DND-41 (cell line): ENCODE measurements at regions not wholly inside any gene's neighbourhood (a gene's known extent, or its start where the extent isn't known, plus 50 kb on each side); places are given as distances from the start of the nearest gene placed in this dataset.

Source experiments
- ATAC-seq: fragments of 200-7000 bp; cut with Tn5 transposase; 3 replicates; pipeline ENCODE4 v1.9.1; 2021; ENCODE audit warnings: low read depth; ENCODE audit not compliant: insufficient read depth
- DNase-seq: peaks from one replicate; pipeline ENCODE4 v3.0.0-alpha.2; 2020
- H2AFZ ChIP-seq: 2 replicates; pipeline ENCODE4 v1.6.0; 2012; ENCODE audit warnings: low read depth, low read length
- H3K27ac ChIP-seq: 2 replicates; pipeline ENCODE4 v1.5.1; 2012; ENCODE audit warnings: low read length, inconsistent platforms
- H3K27me3 ChIP-seq: fragments of 200-600 bp; sonication (generic); 2 replicates; pipeline ENCODE4 v1.6.0; 2012; ENCODE audit warnings: low read length, mild to moderate bottlenecking, inconsistent platforms; ENCODE audit not compliant: insufficient read depth, poor library complexity
- H3K36me3 ChIP-seq: 2 replicates; pipeline ENCODE4 v1.5.1; 2012; ENCODE audit warnings: low read length, inconsistent platforms; ENCODE audit not compliant: insufficient read depth
- H3K4me1 ChIP-seq: 2 replicates; pipeline ENCODE4 v1.5.1; 2012; ENCODE audit warnings: mild to moderate bottlenecking, low read length; ENCODE audit not compliant: insufficient read depth
- H3K4me2 ChIP-seq: 2 replicates; pipeline ENCODE4 v1.6.0; 2012; ENCODE audit warnings: mild to moderate bottlenecking, moderate library complexity, low read length, inconsistent platforms; ENCODE audit not compliant: insufficient read depth
- H3K4me3 ChIP-seq, 2 experiments: fragments of 200-600 bp in 1 of 2; shearing (Covaris generic) in 1 of 2; 2 replicates each; pipeline ENCODE4 v1.5.1; 2012 to 2016; ENCODE audit warnings: inconsistent platforms in 2 of 2, low read length in 2 of 2, mild to moderate bottlenecking in 2 of 2, low read depth in 1 of 2, moderate library complexity in 1 of 2
- H3K79me2 ChIP-seq: 2 replicates; pipeline ENCODE4 v1.6.0; 2012; ENCODE audit warnings: low read length, inconsistent platforms; ENCODE audit not compliant: insufficient read depth
- H3K9ac ChIP-seq: 2 replicates; pipeline ENCODE4 v1.6.0; 2012; ENCODE audit warnings: low read depth, mild to moderate bottlenecking, inconsistent platforms, low read length, moderate library complexity
- H3K9me3 ChIP-seq: 2 replicates; pipeline ENCODE4 v1.5.1; 2012; ENCODE audit warnings: low read length, moderate library complexity, mild to moderate bottlenecking, inconsistent platforms; ENCODE audit not compliant: insufficient read depth, severe bottlenecking
- H4K20me1 ChIP-seq: 2 replicates; pipeline ENCODE4 v1.6.0; 2012; ENCODE audit warnings: low read length; ENCODE audit not compliant: insufficient read depth
- EZH2 ChIP-seq: IDR thresholded peaks from 3 replicates; pipeline ENCODE4 v1.6.1; 2012; ENCODE audit warnings: borderline replicate concordance, low read depth, mild to moderate bottlenecking, moderate library complexity, low read length, inconsistent platforms; ENCODE audit not compliant: severe bottlenecking
- TF ChIP-seq, protein P1 (sequence below): IDR thresholded peaks from 2 replicates; pipeline ENCODE4 v1.5.1; 2012; ENCODE audit warnings: borderline replicate concordance, low read length, moderate library complexity, mild to moderate bottlenecking; ENCODE audit not compliant: poor library complexity, severe bottlenecking; ENCODE audit errors: extremely low read depth

DNA sequence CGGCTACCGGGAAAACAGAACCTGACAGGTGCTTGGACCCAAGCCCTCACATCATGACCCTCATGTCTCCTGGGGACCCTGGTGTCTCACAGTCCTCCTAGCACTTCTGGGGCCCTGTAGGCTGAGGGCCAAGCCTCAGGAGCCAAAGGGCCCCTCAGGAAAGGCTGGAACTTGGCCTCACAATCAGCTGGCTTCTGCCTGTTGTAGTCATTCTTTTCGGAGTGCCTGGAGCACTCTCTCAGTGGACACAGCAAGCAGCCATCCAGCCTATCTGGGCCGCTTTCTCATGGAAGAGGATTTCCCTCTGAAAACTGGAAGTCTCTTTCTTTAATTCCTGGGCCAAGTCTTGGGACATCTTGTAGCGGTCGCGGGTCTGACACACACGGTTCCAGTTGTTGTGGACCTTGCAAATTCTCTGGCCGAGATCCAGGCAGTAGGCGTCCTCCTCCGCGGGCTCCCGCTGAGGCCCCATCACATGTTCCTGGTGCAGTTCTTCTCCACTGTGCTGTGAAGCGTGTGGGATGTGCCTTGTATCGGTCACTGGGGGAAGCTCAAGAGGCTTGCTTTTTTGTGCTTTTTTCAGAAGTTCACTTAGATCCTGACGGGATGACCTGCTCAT lies 169.3 kb downstream of the EMP1 start:
- no peaks in the 10 kb centered on the region for H3K9me3 ChIP-seq
- H3K27ac ChIP-seq, result no peak overlapping the region
- DNase-seq, result no peak
- H3K9ac ChIP-seq, result no peak overlapping the region
- H3K4me3 ChIP-seq, result no peak overlapping the region
- no peak overlapping the region for H2AFZ ChIP-seq
- no peaks in the 10 kb centered on the region for H3K4me1 ChIP-seq
- no peaks in the 10 kb centered on the region for H4K20me1 ChIP-seq
- no peaks in the 10 kb centered on the region for H3K79me2 ChIP-seq
- no peak for TF ChIP-seq EZH2
- TF ChIP-seq, protein P1, sequence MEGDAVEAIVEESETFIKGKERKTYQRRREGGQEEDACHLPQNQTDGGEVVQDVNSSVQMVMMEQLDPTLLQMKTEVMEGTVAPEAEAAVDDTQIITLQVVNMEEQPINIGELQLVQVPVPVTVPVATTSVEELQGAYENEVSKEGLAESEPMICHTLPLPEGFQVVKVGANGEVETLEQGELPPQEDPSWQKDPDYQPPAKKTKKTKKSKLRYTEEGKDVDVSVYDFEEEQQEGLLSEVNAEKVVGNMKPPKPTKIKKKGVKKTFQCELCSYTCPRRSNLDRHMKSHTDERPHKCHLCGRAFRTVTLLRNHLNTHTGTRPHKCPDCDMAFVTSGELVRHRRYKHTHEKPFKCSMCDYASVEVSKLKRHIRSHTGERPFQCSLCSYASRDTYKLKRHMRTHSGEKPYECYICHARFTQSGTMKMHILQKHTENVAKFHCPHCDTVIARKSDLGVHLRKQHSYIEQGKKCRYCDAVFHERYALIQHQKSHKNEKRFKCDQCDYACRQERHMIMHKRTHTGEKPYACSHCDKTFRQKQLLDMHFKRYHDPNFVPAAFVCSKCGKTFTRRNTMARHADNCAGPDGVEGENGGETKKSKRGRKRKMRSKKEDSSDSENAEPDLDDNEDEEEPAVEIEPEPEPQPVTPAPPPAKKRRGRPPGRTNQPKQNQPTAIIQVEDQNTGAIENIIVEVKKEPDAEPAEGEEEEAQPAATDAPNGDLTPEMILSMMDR, result no peak
- no peaks in the 10 kb centered on the region for H3K27me3 ChIP-seq
- no peak overlapping the region for H3K4me2 ChIP-seq
- H3K36me3 ChIP-seq, result no peaks in the 10 kb centered on the region
- ATAC-seq, result no peak

DNA sequence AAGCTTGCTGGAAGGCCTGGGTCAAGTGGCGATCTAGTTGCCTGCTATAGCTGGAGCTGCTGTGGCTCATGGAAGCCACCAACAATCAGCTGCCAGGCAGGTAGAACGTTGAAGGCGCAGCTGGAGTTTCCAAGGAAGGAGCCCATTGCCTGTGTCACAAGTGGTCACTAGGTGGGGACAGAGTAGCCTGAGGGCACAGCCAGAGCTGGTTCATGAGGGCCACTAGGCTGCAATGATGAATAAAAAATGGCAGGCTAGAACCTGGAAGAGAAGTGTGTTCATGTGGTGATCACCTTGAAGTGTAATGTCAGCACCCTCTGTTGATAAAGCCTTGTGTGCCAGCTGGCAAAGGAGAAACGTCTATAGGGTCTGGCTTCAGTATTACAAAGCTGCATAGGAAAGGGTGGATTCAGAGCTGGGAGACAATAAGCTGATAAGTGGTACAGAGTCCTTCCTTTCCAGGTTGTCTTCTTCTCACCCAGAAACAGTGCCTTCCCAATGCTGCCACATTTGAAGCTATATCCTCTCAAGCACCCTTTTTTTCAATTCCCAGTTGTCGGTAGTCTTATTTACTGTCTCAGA lies 165.8 kb downstream of the EMP1 start:
- no peak overlapping the region for H2AFZ ChIP-seq
- TF ChIP-seq, protein P1, result peak; percentile 90
- TF ChIP-seq EZH2, result no peak

DNA sequence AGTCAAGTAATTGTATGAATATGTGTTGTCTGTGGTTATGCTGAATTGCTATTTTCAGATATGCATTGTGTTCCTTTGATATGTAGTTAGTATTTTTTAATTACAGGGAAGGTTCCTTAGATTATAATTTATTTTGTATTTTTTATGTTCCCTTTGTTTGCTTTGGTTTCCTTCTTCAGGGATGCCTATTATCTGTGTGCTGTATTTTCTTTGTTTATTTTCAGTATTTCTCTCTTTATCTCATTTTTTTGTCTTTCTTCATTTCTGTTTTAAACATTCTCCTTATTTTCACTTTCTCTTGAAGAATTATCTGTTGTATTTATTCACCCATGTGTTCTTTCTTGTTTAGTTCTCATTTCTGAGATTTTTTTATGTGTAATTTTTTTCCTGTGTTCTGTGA lies 163.1 kb downstream of the EMP1 start:
- ATAC-seq (no peak), DNase-seq (no peak)
- H3K4me1 ChIP-seq, result no peaks in the 10 kb centered on the region
- H2AFZ ChIP-seq, result no peak overlapping the region
- no peak overlapping the region for H3K4me3 ChIP-seq
- no peaks in the 10 kb centered on the region for H4K20me1 ChIP-seq
- H3K9me3 ChIP-seq, result no peaks in the 10 kb centered on the region
- TF ChIP-seq, protein P1, result no peak
- no peak for TF ChIP-seq EZH2
- H3K9ac ChIP-seq, result no peak overlapping the region
- no peaks in the 10 kb centered on the region for H3K79me2 ChIP-seq
- H3K27ac ChIP-seq, result no peak overlapping the region
- H3K4me2 ChIP-seq, result no peak overlapping the region
- peaks cover 10% of the 10 kb centered on the region for H3K27me3 ChIP-seq
- H3K36me3 ChIP-seq, result no peaks in the 10 kb centered on the region

More for the DNA sequence above, 165.8 kb downstream of the EMP1 start:
- DNase-seq (peak; percentile 57), ATAC-seq (peak; percentile 92)
- Histone ChIP-seq H4K20me1 (no peaks in the 10 kb centered on the region), H3K36me3 (no peaks in the 10 kb centered on the region), H3K4me2 (no peak overlapping the region), H3K79me2 (no peaks in the 10 kb centered on the region), H3K27ac (no peak overlapping the region), H3K9me3 (no peaks in the 10 kb centered on the region), H3K4me1 (no peaks in the 10 kb centered on the region), H3K9ac (no peak overlapping the region), H3K27me3 (peaks cover 6% of the 10 kb centered on the region), H3K4me3 (no peak overlapping the region)
